ENCODE measurements at regions not wholly inside any gene's neighbourhood (a gene's known extent, or its start where the extent isn't known, plus 50 kb on each side); places are given as distances from the start of the nearest gene placed in this dataset.

GRCh38 chr18:42230636-42231035, 275.6 kb downstream of the PIK3C3 start:
- Mint-ChIP-seq H3K27ac (no peak overlapping the region), H3K9me3 (peaks cover 8% of the 10 kb centered on the region), H3K4me1 (peaks cover 5% of the 10 kb centered on the region), H3K36me3 (no peaks in the 10 kb centered on the region), H3K27me3 (ENCODE audit: low read depth) (no peaks in the 10 kb centered on the region), H3K4me3 (no peak overlapping the region)
- TF ChIP-seq, protein P1, sequence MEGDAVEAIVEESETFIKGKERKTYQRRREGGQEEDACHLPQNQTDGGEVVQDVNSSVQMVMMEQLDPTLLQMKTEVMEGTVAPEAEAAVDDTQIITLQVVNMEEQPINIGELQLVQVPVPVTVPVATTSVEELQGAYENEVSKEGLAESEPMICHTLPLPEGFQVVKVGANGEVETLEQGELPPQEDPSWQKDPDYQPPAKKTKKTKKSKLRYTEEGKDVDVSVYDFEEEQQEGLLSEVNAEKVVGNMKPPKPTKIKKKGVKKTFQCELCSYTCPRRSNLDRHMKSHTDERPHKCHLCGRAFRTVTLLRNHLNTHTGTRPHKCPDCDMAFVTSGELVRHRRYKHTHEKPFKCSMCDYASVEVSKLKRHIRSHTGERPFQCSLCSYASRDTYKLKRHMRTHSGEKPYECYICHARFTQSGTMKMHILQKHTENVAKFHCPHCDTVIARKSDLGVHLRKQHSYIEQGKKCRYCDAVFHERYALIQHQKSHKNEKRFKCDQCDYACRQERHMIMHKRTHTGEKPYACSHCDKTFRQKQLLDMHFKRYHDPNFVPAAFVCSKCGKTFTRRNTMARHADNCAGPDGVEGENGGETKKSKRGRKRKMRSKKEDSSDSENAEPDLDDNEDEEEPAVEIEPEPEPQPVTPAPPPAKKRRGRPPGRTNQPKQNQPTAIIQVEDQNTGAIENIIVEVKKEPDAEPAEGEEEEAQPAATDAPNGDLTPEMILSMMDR (IDR thresholded peaks at IDR 0.05; ENCODE audit: unreplicated experiment) = no peak
- DNase-seq (ENCODE audit: low spot score in 2 of 2, unreplicated experiment in 2 of 2) = no peak

- H3K36me3 Mint-ChIP-seq = no peaks in the 10 kb centered on the region
- H3K4me1 Mint-ChIP-seq = peaks cover 5% of the 10 kb centered on the region
- no peak for DNase-seq (ENCODE audit: low spot score in 2 of 2, unreplicated experiment in 2 of 2)
- peaks cover 8% of the 10 kb centered on the region for H3K9me3 Mint-ChIP-seq
- no peak overlapping the region for H3K27ac Mint-ChIP-seq
- TF ChIP-seq, protein P1 (IDR thresholded peaks at IDR 0.05; ENCODE audit: unreplicated experiment) = no peak
- no peaks in the 10 kb centered on the region for H3K27me3 Mint-ChIP-seq (ENCODE audit: low read depth)
- no peak overlapping the region for H3K4me3 Mint-ChIP-seq
Observed at GRCh38 chr18:42231284-42231683, 276.2 kb downstream of the PIK3C3 start.

DNA sequence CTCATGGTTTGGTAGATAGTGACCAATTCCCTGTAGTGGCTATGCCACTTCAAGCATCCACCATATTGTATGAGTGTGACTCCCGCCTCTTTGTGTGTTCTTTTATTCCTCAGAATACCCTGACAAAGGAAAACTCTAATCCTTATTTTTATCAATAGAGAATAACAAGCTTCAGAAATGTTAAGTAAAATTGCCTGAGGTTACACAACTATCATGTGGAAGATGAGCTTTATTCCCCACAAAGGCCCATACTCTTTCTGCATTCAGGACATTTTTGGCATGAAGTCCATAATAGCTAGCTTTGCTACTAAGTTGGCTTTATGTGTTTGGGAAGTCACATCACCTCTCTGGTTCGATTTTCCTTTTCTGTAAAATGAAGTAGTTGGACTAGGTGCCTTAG, 276.8 kb downstream of the PIK3C3 start:
- TF ChIP-seq, protein P1 (IDR thresholded peaks at IDR 0.05; ENCODE audit: unreplicated experiment) = no peak
- Mint-ChIP-seq H3K27ac (no peak overlapping the region), H3K9me3 (peaks cover 8% of the 10 kb centered on the region)

DNA sequence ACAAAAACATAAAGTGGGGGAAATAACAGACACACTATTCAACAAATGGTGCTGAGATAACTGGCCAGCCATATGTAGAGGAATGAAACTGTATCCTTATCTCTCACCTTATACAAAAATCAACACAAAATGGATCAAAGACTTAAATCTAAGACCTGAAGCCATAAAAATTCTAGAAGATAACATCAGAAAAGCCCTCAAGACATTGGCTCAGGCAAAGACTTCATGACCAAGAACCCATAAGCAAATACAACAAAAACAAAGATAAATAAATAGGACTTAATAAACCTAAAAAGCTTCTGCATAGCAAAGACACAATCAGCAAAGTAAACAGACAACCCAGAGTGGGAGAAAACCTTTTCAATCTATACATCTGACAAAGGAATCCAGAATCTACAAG, 278.9 kb downstream of the PIK3C3 start:
- Mint-ChIP-seq H3K27me3 (ENCODE audit: low read depth) (no peaks in the 10 kb centered on the region), H3K9me3 (peaks cover 16% of the 10 kb centered on the region), H3K4me3 (no peak overlapping the region), H3K4me1 (peaks cover 5% of the 10 kb centered on the region), H3K36me3 (no peaks in the 10 kb centered on the region), H3K27ac (peak overlapping the region; percentile 28)
- no peak for DNase-seq (ENCODE audit: low spot score in 2 of 2, unreplicated experiment in 2 of 2)
- TF ChIP-seq, protein P1 (IDR thresholded peaks at IDR 0.05; ENCODE audit: unreplicated experiment) = no peak

More for the DNA sequence above, 276.8 kb downstream of the PIK3C3 start:
- no peak for DNase-seq (ENCODE audit: low spot score in 2 of 2, unreplicated experiment in 2 of 2)
- no peak overlapping the region for H3K4me3 Mint-ChIP-seq
- H3K4me1 Mint-ChIP-seq = peaks cover 5% of the 10 kb centered on the region
- no peaks in the 10 kb centered on the region for H3K27me3 Mint-ChIP-seq (ENCODE audit: low read depth)
- no peaks in the 10 kb centered on the region for H3K36me3 Mint-ChIP-seq

DNA sequence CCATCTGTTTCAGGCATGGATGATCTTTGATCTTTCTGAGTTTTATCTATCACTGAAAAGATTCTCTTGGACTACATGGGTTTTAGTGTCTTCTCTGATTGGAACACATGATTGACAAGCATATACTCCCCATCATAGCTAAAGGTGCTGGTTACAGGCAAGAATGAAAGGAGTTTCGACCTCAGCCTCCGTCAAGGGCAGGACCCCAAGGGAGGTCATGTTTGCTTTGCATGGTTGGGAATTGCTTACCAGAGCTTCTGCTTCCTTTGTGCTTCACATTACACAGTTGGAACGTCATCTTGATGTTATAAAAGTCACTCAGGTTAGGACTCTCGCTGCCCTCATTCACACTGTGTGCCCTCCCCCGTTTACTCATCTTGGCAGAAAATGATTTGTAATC, 287.7 kb downstream of the PIK3C3 start:
- H3K36me3 Mint-ChIP-seq = no peaks in the 10 kb centered on the region
- H3K27me3 Mint-ChIP-seq (ENCODE audit: low read depth) = no peaks in the 10 kb centered on the region
- TF ChIP-seq, protein P1 (IDR thresholded peaks at IDR 0.05; ENCODE audit: unreplicated experiment) = no peak
- peaks cover 3% of the 10 kb centered on the region for H3K4me1 Mint-ChIP-seq
- H3K27ac Mint-ChIP-seq = no peak overlapping the region
- peaks cover 22% of the 10 kb centered on the region for H3K9me3 Mint-ChIP-seq
- H3K4me3 Mint-ChIP-seq = no peak overlapping the region
- DNase-seq (ENCODE audit: low spot score in 2 of 2, unreplicated experiment in 2 of 2) = no peak

DNA sequence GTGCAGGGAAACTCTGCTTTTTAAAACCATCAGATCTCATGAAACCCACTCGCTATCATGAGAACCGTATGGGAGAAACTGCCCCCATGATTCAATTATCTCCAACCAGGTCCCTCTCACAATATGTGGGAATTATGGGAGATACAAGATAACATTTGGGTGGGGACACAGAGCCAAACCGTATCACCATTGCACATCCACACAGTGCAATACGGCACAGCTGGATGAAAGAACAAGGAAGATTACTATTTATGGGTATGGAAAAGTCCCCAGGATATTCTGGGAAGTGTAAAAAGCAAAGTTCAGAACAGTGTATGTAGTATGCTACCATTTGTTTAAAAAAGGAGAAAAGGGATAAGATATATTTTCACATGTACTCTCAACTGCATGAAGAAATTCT, 290.1 kb downstream of the PIK3C3 start:
- Mint-ChIP-seq H3K27me3 (ENCODE audit: low read depth) (no peaks in the 10 kb centered on the region), H3K4me1 (peaks cover 3% of the 10 kb centered on the region), H3K36me3 (no peaks in the 10 kb centered on the region), H3K9me3 (peaks cover 11% of the 10 kb centered on the region), H3K27ac (no peak overlapping the region), H3K4me3 (no peak overlapping the region)
- TF ChIP-seq, protein P1 (IDR thresholded peaks at IDR 0.05; ENCODE audit: unreplicated experiment) = no peak
- DNase-seq (ENCODE audit: low spot score in 2 of 2, unreplicated experiment in 2 of 2) = no peak
